Neutrophil (primary cell): ENCODE measurements at regions not wholly inside any gene's neighbourhood (a gene's known extent, or its start where the extent isn't known, plus 50 kb on each side); places are given as distances from the start of the nearest gene placed in this dataset.

ENCODE experiments used
- H3K27ac ChIP-seq: fragments of 200-600 bp; sonication (generic); 2 replicates; pipeline ENCODE4 v1.5.1; 2016; ENCODE audit warnings: mild to moderate bottlenecking, moderate library complexity
- H3K27me3 ChIP-seq: fragments of 200-600 bp; sonication (generic); 2 replicates; pipeline ENCODE4 v1.6.0; 2016; ENCODE audit warnings: mild to moderate bottlenecking
- H3K36me3 ChIP-seq: fragments of 200-600 bp; sonication (generic); 2 replicates; pipeline ENCODE4 v1.5.1; 2017
- H3K4me1 ChIP-seq, 2 experiments: fragments of 200-600 bp in 1 of 2; sonication (generic) in 1 of 2; 1 replicate in 1 of 2; 2 replicates in 1 of 2; pipeline versions ENCODE4 v1.5.1 to v1.6.1; 2013 to 2016; ENCODE audit warnings: low read depth in 1 of 2, low read length in 1 of 2, mild to moderate bottlenecking in 1 of 2, moderate library complexity in 1 of 2; ENCODE audit not compliant: control insufficient read depth in 1 of 2, insufficient read depth in 1 of 2
- H3K4me3 ChIP-seq, 2 experiments: fragments of 200-600 bp in 1 of 2; sonication (generic) in 1 of 2; 1 replicate in 1 of 2; 2 replicates in 1 of 2; pipeline ENCODE4 v1.5.1; 2013 to 2016; ENCODE audit warnings: low read depth in 1 of 2, low read length in 1 of 2, mild to moderate bottlenecking in 1 of 2, moderate library complexity in 1 of 2
- H3K9me3 ChIP-seq: fragments of 200-600 bp; sonication (generic); 2 replicates; pipeline ENCODE4 v1.5.1; 2016
- TF ChIP-seq, protein P1 (sequence below): fragments of 200-600 bp; sonication (generic); IDR thresholded peaks from 2 replicates; pipeline ENCODE4 v1.5.1; 2016; ENCODE audit warnings: antibody characterized with exemption

DNA sequence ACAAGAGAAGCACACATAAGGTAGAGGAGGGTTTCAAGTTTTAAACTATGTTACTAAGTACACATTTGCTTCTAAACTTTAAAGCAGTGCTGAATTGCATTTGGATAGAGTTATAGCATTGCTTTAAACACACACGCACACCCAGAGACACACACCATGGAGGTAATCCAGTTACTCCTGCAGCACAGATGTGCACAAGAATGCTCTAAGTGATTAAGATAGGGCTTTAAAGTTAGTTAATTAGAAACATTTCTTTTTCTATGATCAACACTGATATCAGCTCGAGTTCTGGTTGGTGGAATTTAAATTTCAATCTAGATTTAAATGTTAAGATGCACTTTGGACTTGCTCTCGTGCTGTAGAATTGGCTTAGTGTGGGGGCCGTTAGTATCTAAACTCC, 492.3 kb downstream of the ZEB2 start:
- TF ChIP-seq, protein P1, sequence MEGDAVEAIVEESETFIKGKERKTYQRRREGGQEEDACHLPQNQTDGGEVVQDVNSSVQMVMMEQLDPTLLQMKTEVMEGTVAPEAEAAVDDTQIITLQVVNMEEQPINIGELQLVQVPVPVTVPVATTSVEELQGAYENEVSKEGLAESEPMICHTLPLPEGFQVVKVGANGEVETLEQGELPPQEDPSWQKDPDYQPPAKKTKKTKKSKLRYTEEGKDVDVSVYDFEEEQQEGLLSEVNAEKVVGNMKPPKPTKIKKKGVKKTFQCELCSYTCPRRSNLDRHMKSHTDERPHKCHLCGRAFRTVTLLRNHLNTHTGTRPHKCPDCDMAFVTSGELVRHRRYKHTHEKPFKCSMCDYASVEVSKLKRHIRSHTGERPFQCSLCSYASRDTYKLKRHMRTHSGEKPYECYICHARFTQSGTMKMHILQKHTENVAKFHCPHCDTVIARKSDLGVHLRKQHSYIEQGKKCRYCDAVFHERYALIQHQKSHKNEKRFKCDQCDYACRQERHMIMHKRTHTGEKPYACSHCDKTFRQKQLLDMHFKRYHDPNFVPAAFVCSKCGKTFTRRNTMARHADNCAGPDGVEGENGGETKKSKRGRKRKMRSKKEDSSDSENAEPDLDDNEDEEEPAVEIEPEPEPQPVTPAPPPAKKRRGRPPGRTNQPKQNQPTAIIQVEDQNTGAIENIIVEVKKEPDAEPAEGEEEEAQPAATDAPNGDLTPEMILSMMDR, result no peak
- no peaks in the 10 kb centered on the region for H3K27me3 ChIP-seq
- no peaks in the 10 kb centered on the region for H3K36me3 ChIP-seq
- no peak overlapping the region for H3K4me3 ChIP-seq
- no peaks in the 10 kb centered on the region for H3K4me1 ChIP-seq
- H3K9me3 ChIP-seq, result no peaks in the 10 kb centered on the region
- H3K27ac ChIP-seq, result no peak overlapping the region

DNA sequence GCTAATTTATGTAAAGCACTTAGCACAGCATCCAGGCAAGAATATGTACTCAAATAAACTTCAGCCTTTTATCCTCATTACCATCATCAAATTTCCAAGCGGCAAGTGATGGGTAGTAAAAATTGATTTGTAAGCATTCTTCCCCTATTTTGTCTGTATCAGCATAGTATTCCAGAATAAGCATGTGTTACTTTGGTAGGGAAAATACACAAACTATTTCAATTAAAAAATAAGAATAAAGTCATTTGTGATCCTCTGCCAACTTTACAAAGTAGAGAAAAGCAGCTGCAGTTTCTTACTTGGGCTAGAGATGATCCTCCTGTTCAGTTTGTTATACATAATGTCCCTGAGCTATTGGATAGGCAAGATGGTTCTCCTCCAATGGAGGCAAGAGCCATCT, 493.2 kb downstream of the ZEB2 start:
- H3K9me3 ChIP-seq, result no peaks in the 10 kb centered on the region
- no peaks in the 10 kb centered on the region for H3K36me3 ChIP-seq
- no peak overlapping the region for H3K4me3 ChIP-seq
- TF ChIP-seq, protein P1, result no peak
- H3K27ac ChIP-seq, result no peak overlapping the region
- no peaks in the 10 kb centered on the region for H3K27me3 ChIP-seq
- no peaks in the 10 kb centered on the region for H3K4me1 ChIP-seq

DNA sequence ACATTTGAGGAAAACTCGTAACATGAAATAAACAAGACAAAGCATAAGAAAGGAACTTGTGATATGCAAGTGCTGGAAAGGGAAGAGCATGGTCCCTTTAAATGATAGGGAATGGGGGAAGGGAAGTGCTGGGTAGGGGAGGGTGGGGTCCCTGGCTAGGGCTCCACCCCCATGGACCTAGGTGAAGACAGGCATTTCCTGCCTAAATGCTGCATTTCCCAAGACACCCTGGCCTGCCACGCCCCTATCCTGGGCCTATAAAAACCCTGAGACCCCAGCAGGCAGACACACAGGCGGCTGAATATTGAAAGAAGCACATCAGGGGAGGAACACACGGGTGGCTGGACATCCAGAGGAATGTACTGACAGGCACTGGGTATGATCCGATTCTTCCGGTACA, 499.9 kb downstream of the ZEB2 start:
- TF ChIP-seq, protein P1, result no peak
- no peaks in the 10 kb centered on the region for H3K27me3 ChIP-seq
- no peak overlapping the region for H3K27ac ChIP-seq
- no peaks in the 10 kb centered on the region for H3K4me1 ChIP-seq
- no peaks in the 10 kb centered on the region for H3K9me3 ChIP-seq
- no peaks in the 10 kb centered on the region for H3K36me3 ChIP-seq
- no peak overlapping the region for H3K4me3 ChIP-seq

DNA sequence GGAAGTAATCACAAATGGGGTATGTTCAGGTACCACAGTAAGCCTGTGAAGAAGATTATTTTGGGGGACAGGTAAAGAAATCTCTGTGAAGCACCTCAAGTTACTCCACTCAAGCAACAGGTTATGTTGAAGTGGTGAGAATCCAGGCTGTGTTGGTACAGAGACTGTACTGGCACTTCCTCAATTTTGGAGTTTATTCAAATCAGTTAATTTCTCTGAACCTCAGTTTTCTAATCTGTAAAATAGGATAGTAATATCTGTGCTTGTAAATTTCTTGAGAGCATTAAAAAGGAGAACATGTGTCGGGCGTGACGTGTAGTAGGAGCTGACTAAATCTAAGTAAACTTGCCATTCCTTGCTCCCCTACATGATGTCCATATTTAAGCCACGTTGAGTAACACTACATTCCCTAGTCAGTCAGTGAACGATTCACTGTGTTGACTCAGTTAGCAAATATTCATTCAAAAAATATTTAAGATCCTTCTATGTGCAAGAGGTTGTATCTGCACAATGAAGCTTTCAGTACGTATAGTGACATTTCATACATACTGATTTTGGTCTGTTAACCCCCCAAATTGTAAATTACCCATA, 504.2 kb downstream of the ZEB2 start:
- TF ChIP-seq, protein P1, result no peak
- H3K9me3 ChIP-seq, result no peaks in the 10 kb centered on the region
- H3K4me3 ChIP-seq, result no peak overlapping the region
- H3K27ac ChIP-seq, result no peak overlapping the region
- H3K36me3 ChIP-seq, result no peaks in the 10 kb centered on the region
- no peaks in the 10 kb centered on the region for H3K27me3 ChIP-seq
- H3K4me1 ChIP-seq, result peaks cover 13 to 18% of the 10 kb centered on the region in 2 experiments

DNA sequence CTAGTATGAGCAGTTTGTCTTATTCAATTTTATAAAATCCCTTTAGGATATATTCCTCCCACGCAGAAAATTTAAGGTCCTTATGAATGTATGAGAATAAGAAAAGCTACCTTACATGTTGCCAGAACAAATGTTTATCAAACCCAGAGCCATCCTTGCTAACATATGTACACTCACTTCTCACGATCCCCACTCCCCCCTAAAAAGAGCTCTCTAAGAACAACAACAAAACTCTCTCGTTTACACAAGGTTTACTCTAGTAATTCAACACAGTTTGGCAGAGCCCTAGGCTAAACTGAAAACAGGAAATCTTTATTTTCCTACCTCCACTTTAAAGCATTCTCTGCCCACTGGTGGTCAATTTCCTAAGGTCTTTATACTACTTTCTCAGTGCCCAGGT, 504.9 kb downstream of the ZEB2 start:
- Histone ChIP-seq H3K36me3 (no peaks in the 10 kb centered on the region), H3K27ac (no peak overlapping the region), H3K4me3 (no peak overlapping the region), H3K4me1 (peaks cover 13 to 18% of the 10 kb centered on the region in 2 experiments), H3K27me3 (no peaks in the 10 kb centered on the region), H3K9me3 (no peaks in the 10 kb centered on the region)
- TF ChIP-seq, protein P1, result no peak

DNA sequence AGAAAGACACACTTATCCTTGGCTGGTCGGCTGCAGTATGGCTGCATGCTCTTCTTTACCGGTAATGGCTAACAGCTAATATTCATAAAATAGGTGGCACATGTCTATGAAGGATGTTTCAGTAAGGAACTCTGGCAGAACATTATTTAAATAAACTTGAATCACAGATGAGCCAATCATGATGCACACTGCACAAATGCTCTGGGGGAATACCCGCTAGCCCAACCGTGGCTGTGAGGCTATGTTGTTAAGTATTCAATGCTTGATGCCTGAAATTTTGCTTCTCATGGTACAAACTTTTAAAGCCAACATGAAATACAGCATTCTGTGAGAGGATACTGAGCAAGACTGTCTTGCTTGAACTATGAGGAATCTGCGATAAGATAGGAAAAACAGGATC, 505.8 kb downstream of the ZEB2 start:
- Histone ChIP-seq H3K4me3 (no peak overlapping the region), H3K27me3 (no peaks in the 10 kb centered on the region), H3K27ac (no peak overlapping the region), H3K9me3 (no peaks in the 10 kb centered on the region), H3K4me1 (peaks cover 13 to 18% of the 10 kb centered on the region in 2 experiments), H3K36me3 (no peaks in the 10 kb centered on the region)
- TF ChIP-seq, protein P1, result no peak
